Mesendoderm (in vitro differentiated cells): ENCODE measurements at regions not wholly inside any gene's neighbourhood (a gene's known extent, or its start where the extent isn't known, plus 50 kb on each side); places are given as distances from the start of the nearest gene placed in this dataset.
"Not testable (repeated sequence)": the region's sequence is repeated elsewhere in the genome, so short reads cannot be mapped to it uniquely, and the experiment has no call there.

Source experiments
- DNase-seq: peaks from one replicate; pipeline ENCODE4 v3.0.0; 2013
- H2AK5ac ChIP-seq: 2 replicates; pipeline ENCODE4 v1.6.1; 2013; ENCODE audit warnings: low read length, inconsistent platforms
- H2BK120ac ChIP-seq: 2 replicates; pipeline ENCODE4 v1.6.1; 2013; ENCODE audit warnings: low read depth, mild to moderate bottlenecking, low read length, moderate library complexity, mixed read lengths
- H2BK15ac ChIP-seq: replicated peaks from 2 replicates; pipeline ENCODE4 v1.6.1; 2013; ENCODE audit warnings: low read depth, mild to moderate bottlenecking, moderate library complexity
- H2BK5ac ChIP-seq: 2 replicates; pipeline ENCODE4 v1.6.1; 2013; ENCODE audit warnings: low read length, inconsistent platforms
- H3K18ac ChIP-seq: 2 replicates; pipeline ENCODE4 v1.6.1; 2013; ENCODE audit warnings: mild to moderate bottlenecking, low read length, mixed read lengths
- H3K23ac ChIP-seq: one replicate; pipeline ENCODE4 v1.6.1; 2013; ENCODE audit warnings: low read length
- H3K27ac ChIP-seq: 2 replicates; pipeline ENCODE4 v1.5.1; 2013; ENCODE audit warnings: low read depth, mild to moderate bottlenecking, inconsistent platforms, low read length, moderate library complexity
- H3K27me3 ChIP-seq: 2 replicates; pipeline ENCODE4 v1.6.1; 2013; ENCODE audit warnings: low read length, control low read depth, mild to moderate bottlenecking, inconsistent platforms; ENCODE audit not compliant: insufficient read depth, poor library complexity
- H3K36me3 ChIP-seq: 2 replicates; pipeline ENCODE4 v1.6.1; 2013; ENCODE audit warnings: low read length, inconsistent platforms; ENCODE audit not compliant: control insufficient read depth, insufficient read depth
- H3K4ac ChIP-seq: one replicate; pipeline ENCODE4 v1.6.1; 2013; ENCODE audit warnings: low read depth, mild to moderate bottlenecking, low read length, moderate library complexity
- H3K4me1 ChIP-seq: 2 replicates; pipeline ENCODE4 v1.6.1; 2013; ENCODE audit warnings: low read depth, low read length, inconsistent platforms; ENCODE audit not compliant: control insufficient read depth
- H3K4me2 ChIP-seq: 2 replicates; pipeline ENCODE4 v1.6.1; 2013; ENCODE audit warnings: low read length
- H3K4me3 ChIP-seq: 2 replicates; pipeline ENCODE4 v1.5.1; 2013; ENCODE audit warnings: mild to moderate bottlenecking, low read length
- H3K56ac ChIP-seq: one replicate; pipeline ENCODE4 v1.6.1; 2013; ENCODE audit warnings: low read length
- H3K79me1 ChIP-seq: 2 replicates; pipeline ENCODE4 v1.6.1; 2013; ENCODE audit warnings: low read length, inconsistent platforms
- H3K79me2 ChIP-seq: 2 replicates; pipeline ENCODE4 v1.6.1; 2013; ENCODE audit warnings: mild to moderate bottlenecking, low read length; ENCODE audit not compliant: control insufficient read depth, insufficient read depth
- H3K9ac ChIP-seq: 2 replicates; pipeline ENCODE4 v1.6.1; 2013; ENCODE audit warnings: low read length, inconsistent platforms
- H4K5ac ChIP-seq: one replicate; pipeline ENCODE4 v1.6.1; 2013; ENCODE audit warnings: low read length
- H4K8ac ChIP-seq: one replicate; pipeline ENCODE4 v1.6.1; 2013; ENCODE audit warnings: low read depth, mild to moderate bottlenecking, control low read depth, low read length, moderate library complexity
- WGBS: extraction: QIAGEN DNeasy Blood & Tissue Kit; methylation state at CpG from one replicate; pipeline ENCODE4 v1.1.7; 2013; ENCODE audit warnings: low lambda C conversion rate, missing lambda C conversion rate; ENCODE audit not compliant: insufficient coverage; ENCODE audit errors: extremely low coverage; 5-methylcytosine and 5-hydroxymethylcytosine counted together

DNA sequence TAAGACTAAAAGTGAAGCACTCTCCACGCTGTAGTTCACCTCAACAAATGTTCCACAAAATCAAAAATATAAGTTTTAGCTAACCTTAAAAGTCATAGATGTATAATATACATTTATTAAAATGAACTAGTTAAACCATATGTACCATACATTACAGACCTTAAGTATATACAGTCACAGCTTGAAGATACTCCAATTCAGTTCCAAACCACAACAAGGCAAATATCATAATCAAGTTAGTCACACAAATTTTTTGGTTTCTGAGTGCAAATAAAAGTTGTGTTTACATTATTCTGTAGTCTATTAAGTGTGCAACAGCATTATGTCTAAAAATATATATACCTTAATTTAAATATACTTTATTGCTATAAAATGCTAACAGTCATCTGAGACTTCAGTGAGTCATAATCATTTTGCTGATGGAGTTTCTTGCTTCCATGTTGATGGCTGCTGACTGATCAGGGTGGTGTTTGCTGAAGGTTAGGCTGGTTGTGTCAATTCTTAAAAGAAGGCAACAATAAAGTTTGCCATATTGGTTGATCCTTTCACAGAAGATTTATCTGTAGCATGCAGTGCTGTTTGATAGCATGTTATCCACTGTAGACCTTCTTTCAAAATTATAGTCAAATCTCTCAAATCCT lies 736.7 kb downstream of the NSUN3 start:
- no peaks in the 10 kb centered on the region for H3K79me2 ChIP-seq
- H3K27ac ChIP-seq = no peak overlapping the region
- H3K4ac ChIP-seq = no peak overlapping the region
- no peak overlapping the region for H2BK15ac ChIP-seq
- no peak overlapping the region for H2BK5ac ChIP-seq
- H4K5ac ChIP-seq = no peak overlapping the region
- no peak overlapping the region for H3K18ac ChIP-seq
- WGBS = no CpG with 5 or more reads among the region's 1 CpG
- H3K23ac ChIP-seq = no peak overlapping the region
- DNase-seq = no peak
- H3K56ac ChIP-seq = no peak overlapping the region
- no peaks in the 10 kb centered on the region for H3K79me1 ChIP-seq
- no peak overlapping the region for H2AK5ac ChIP-seq
- no peak overlapping the region for H3K9ac ChIP-seq
- H3K4me1 ChIP-seq = no peaks in the 10 kb centered on the region
- H3K4me3 ChIP-seq = no peak overlapping the region
- no peaks in the 10 kb centered on the region for H3K27me3 ChIP-seq
- H3K4me2 ChIP-seq = no peak overlapping the region
- H4K8ac ChIP-seq = no peak overlapping the region
- H2BK120ac ChIP-seq = no peak overlapping the region
- no peaks in the 10 kb centered on the region for H3K36me3 ChIP-seq

DNA sequence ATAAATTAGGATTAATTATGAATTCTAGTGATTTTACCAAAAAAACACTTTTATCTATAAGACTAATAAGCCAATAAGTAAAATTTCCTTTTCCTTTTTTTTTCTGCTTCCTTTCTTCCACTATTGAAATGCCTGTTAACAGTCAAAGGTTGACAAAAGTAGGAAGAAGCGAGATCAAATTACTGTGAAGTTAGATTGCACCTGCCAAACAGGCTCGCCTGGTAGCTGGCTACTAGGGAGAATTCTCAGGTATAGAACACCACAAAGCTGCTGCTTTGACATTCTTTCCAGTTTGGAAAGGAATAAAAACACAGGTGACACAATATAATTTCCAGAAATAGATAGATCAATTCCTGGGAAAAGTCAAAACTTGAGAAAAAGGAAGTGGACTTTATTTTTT lies 749.0 kb downstream of the NSUN3 start:
- H4K5ac ChIP-seq = no peak overlapping the region
- H3K4ac ChIP-seq = no peak overlapping the region
- H4K8ac ChIP-seq = no peak overlapping the region
- no CpG with 5 or more reads among the region's 2 CpGs for WGBS
- H3K4me3 ChIP-seq = no peak overlapping the region
- H2AK5ac ChIP-seq = no peak overlapping the region
- H3K4me2 ChIP-seq = no peak overlapping the region
- no peaks in the 10 kb centered on the region for H3K4me1 ChIP-seq
- no peak overlapping the region for H2BK15ac ChIP-seq
- H3K18ac ChIP-seq = no peak overlapping the region
- H3K56ac ChIP-seq = no peak overlapping the region
- no peak overlapping the region for H2BK5ac ChIP-seq
- H3K9ac ChIP-seq = no peak overlapping the region
- H3K79me1 ChIP-seq = no peaks in the 10 kb centered on the region
- no peaks in the 10 kb centered on the region for H3K27me3 ChIP-seq
- H3K36me3 ChIP-seq = no peaks in the 10 kb centered on the region
- H3K27ac ChIP-seq = no peak overlapping the region
- H3K79me2 ChIP-seq = no peaks in the 10 kb centered on the region
- no peak overlapping the region for H3K23ac ChIP-seq
- DNase-seq = no peak
- H2BK120ac ChIP-seq = no peak overlapping the region

DNA sequence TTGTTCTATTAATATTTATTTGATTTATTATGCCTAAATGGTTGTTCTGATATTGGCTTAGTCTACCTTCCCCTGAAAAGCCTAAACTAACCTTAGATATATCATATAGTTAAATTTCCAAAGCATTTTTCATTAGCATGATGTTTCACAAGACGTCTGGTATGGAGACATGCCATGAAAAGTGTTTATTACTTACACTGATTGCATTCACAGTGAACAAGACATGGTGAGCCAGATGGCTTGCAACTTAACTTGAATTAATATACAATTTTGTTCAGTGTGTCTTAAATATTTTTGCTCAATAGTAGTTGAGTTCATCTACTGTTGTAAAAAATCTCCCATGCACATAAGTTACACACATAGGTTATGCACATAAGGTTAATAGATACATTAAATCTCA lies 758.4 kb downstream of the NSUN3 start:
- Histone ChIP-seq H3K36me3 (no peaks in the 10 kb centered on the region), H3K4me2 (no peak overlapping the region), H3K4ac (no peak overlapping the region), H3K27me3 (no peaks in the 10 kb centered on the region), H2BK5ac (no peak overlapping the region), H3K56ac (no peak overlapping the region), H3K9ac (no peak overlapping the region), H3K23ac (no peak overlapping the region), H2AK5ac (no peak overlapping the region), H3K79me2 (no peaks in the 10 kb centered on the region), H3K27ac (no peak overlapping the region), H4K8ac (no peak overlapping the region), H3K4me3 (no peak overlapping the region), H3K4me1 (no peaks in the 10 kb centered on the region), H2BK15ac (no peak overlapping the region), H4K5ac (no peak overlapping the region), H3K18ac (no peak overlapping the region), H2BK120ac (no peak overlapping the region), H3K79me1 (no peaks in the 10 kb centered on the region)
- WGBS = no CpG with 5 or more reads among the region's 1 CpG
- no peak for DNase-seq

DNA sequence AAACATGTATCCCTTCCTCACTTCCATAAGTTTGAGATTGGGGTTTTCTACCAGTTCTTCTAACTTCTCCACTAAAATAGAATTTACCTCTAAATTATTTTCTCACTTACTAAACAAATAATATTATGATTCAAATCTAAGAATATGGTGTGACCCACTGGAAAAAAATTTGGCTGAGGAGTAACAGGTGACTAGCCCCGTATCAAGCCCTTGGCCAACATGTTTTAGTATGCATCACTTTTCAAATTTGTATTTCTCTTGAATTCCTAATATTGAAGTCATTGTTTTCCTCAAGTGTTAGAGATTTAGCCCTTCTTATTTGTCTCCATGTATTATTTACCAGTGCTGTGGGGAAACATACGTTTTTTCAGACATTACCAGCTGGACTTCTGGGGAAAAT lies 759.4 kb downstream of the NSUN3 start:
- Histone ChIP-seq H3K23ac (no peak overlapping the region), H3K4me3 (no peak overlapping the region), H3K56ac (no peak overlapping the region), H4K5ac (no peak overlapping the region), H3K36me3 (no peaks in the 10 kb centered on the region), H2BK5ac (no peak overlapping the region), H3K18ac (no peak overlapping the region), H2BK15ac (no peak overlapping the region), H2AK5ac (no peak overlapping the region), H3K4me1 (no peaks in the 10 kb centered on the region), H3K4me2 (no peak overlapping the region), H4K8ac (no peak overlapping the region), H3K9ac (no peak overlapping the region), H3K79me1 (no peaks in the 10 kb centered on the region), H3K27ac (no peak overlapping the region), H2BK120ac (no peak overlapping the region), H3K79me2 (no peaks in the 10 kb centered on the region), H3K27me3 (no peaks in the 10 kb centered on the region), H3K4ac (no peak overlapping the region)
- no CpG with 5 or more reads among the region's 2 CpGs for WGBS
- DNase-seq = no peak

DNA sequence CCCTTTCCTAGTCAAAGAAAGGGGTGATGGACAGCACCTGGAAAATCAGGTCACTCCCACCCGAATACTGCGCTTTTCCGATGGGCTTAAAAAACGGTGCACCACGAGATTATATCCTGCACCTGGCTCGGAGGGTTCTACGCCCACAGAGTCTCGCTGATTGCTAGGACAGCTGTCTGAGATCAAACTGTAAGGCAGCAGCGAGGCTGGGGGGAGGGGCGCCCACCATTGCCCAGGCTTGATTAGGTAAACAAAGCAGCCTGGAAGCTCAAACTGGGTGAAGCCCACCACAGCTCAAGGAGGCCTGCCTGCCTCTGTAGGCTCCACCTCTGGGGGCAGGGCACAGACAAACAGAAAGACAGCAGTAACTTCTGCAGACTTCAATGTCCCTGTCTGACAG lies 783.4 kb downstream of the NSUN3 start:
- not testable (repeated sequence) for H3K23ac ChIP-seq, H3K9ac ChIP-seq, H4K5ac ChIP-seq, H3K79me2 ChIP-seq, H3K18ac ChIP-seq, H3K27me3 ChIP-seq, DNase-seq, H3K36me3 ChIP-seq, H2BK15ac ChIP-seq, H2AK5ac ChIP-seq, H3K4ac ChIP-seq, H3K79me1 ChIP-seq, H4K8ac ChIP-seq, H3K27ac ChIP-seq, H3K4me1 ChIP-seq, H3K4me3 ChIP-seq, H2BK120ac ChIP-seq, H2BK5ac ChIP-seq, H3K56ac ChIP-seq, H3K4me2 ChIP-seq
- WGBS = no CpG with 5 or more reads among the region's 10 CpGs

DNA sequence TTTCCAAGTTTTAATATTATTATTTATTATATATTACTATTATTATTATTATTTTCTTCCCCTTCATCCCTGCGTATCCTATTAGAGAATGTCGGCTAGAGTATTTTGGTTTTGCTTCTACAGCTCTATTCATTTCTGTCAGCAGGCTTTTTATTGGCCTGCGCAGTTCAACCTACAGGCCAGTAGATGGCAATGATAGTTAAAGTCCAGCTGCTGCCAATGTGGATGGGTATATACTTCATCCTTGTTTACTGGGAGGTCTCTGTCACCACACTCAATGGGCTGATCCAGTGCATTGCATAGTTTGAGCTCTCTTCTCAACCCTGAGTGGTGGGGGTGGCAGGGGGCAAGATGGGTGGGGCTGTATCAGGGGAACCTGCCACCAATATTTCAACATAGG lies 799.8 kb downstream of the NSUN3 start:
- H2BK5ac ChIP-seq = no peak overlapping the region
- no peak overlapping the region for H3K4me3 ChIP-seq
- H3K4ac ChIP-seq = no peak overlapping the region
- H3K36me3 ChIP-seq = no peaks in the 10 kb centered on the region
- H3K27me3 ChIP-seq = no peaks in the 10 kb centered on the region
- H3K9ac ChIP-seq = no peak overlapping the region
- no peak overlapping the region for H4K8ac ChIP-seq
- H2AK5ac ChIP-seq = no peak overlapping the region
- no peak overlapping the region for H2BK15ac ChIP-seq
- no CpG with 5 or more reads among the region's 3 CpGs for WGBS
- no peak overlapping the region for H3K27ac ChIP-seq
- no peak overlapping the region for H3K4me2 ChIP-seq
- H3K4me1 ChIP-seq = no peaks in the 10 kb centered on the region
- H3K79me2 ChIP-seq = no peaks in the 10 kb centered on the region
- H3K18ac ChIP-seq = no peak overlapping the region
- H3K79me1 ChIP-seq = no peaks in the 10 kb centered on the region
- peak; percentile 71 for DNase-seq
- no peak overlapping the region for H4K5ac ChIP-seq
- H2BK120ac ChIP-seq = no peak overlapping the region
- H3K23ac ChIP-seq = no peak overlapping the region
- H3K56ac ChIP-seq = no peak overlapping the region
